Tibial nerve (tissue), 4 donors: ENCODE measurements at regions not wholly inside any gene's neighbourhood (a gene's known extent, or its start where the extent isn't known, plus 50 kb on each side); places are given as distances from the start of the nearest gene placed in this dataset.

Experiments used
- CTCF ChIP-seq, 5 experiments: fragments of 200-600 bp in 3 of 5; fragments of 450-650 bp in 2 of 5; sonication (generic) in 3 of 5; IDR thresholded peaks; one replicate each; pipeline ENCODE4 v1.5.1; 2016 to 2019; ENCODE audit warnings: antibody characterized with exemption in 5 of 5, mild to moderate bottlenecking in 3 of 5, moderate library complexity in 2 of 5
- EP300 ChIP-seq, 2 donors: sonication (generic); formaldehyde crosslinking; IDR thresholded peaks; one replicate each; pipeline ENCODE4 v1.6.1; 2017; ENCODE audit warnings: antibody characterized with exemption in 2 of 2, mild to moderate bottlenecking in 1 of 2
- POLR2A ChIP-seq, 2 donors: fragments of 450-650 bp; IDR thresholded peaks; one replicate each; pipeline ENCODE4 v1.6.1; 2017; ENCODE audit warnings: antibody characterized with exemption in 2 of 2, mild to moderate bottlenecking in 2 of 2, moderate library complexity in 2 of 2

- TF ChIP-seq CTCF (IDR thresholded peaks at IDR 0.05) (no peak), POLR2A (IDR thresholded peaks at IDR 0.05) (no peak), EP300 (IDR thresholded peaks at IDR 0.05) (no peak)
These were observed 596.5 kb downstream of the BCL11A start for GRCh38 chr2:59956981-59957380.
